PC-3 (cell line): ENCODE measurements at regions not wholly inside any gene's neighbourhood (a gene's known extent, or its start where the extent isn't known, plus 50 kb on each side); places are given as distances from the start of the nearest gene placed in this dataset.

Experiments used
- ATAC-seq: fragments of 200-7000 bp; cut with Tn5 transposase; 2 replicates; pipeline ENCODE4 v1.9.1; 2020; ENCODE audit warnings: mild to moderate bottlenecking, moderate library complexity
- BruUV-seq: library from RNA; stranded (reverse); fragments of 400-500 nt; replicated peaks from 2 replicates; lab custom pipeline; 2021; lab: Mats Ljungman, UMichigan
- CTCF ChIA-PET: fragments of 300-600 bp; sonication (Branson Sonifier 250); formaldehyde crosslinking; loops from one replicate; lab custom pipeline; 2022; ENCODE audit warnings: antibody characterized with exemption; lab: Charles Lee
- POLR2A ChIA-PET: fragments of 300-600 bp; sonication (Branson Sonifier 250); formaldehyde crosslinking; loops from one replicate; lab custom pipeline; 2022; ENCODE audit warnings: antibody characterized with exemption; ENCODE audit not compliant: unreplicated experiment; lab: Charles Lee
- DNase-seq: peaks from one replicate; pipeline ENCODE4 v3.0.0-alpha.2; 2015
- H2AFZ ChIP-seq: fragments of 300-600 bp; sonication (generic); 2 replicates; pipeline ENCODE4 v1.6.0; 2016; ENCODE audit warnings: antibody characterized with exemption, low read length
- H3F3A ChIP-seq: fragments of 300-600 bp; sonication (generic); one replicate; pipeline ENCODE4 v1.6.0; 2017; ENCODE audit warnings: antibody characterized with exemption, low read length, control low read depth, mild to moderate bottlenecking; ENCODE audit not compliant: unreplicated experiment
- H3K27ac ChIP-seq: fragments of 300-600 bp; sonication (generic); 2 replicates; pipeline ENCODE4 v1.5.1; 2016; ENCODE audit warnings: mild to moderate bottlenecking, low read length
- H3K27me3 ChIP-seq: fragments of 300-600 bp; sonication (generic); 2 replicates; pipeline ENCODE4 v1.6.1; 2016; ENCODE audit warnings: low read length, mixed read lengths
- H3K36me3 ChIP-seq: fragments of 300-600 bp; sonication (generic); 2 replicates; pipeline ENCODE4 v1.6.1; 2016; ENCODE audit warnings: low read depth, mixed run types, low read length, mixed read lengths
- H3K4me1 ChIP-seq: fragments of 300-600 bp; sonication (generic); 2 replicates; pipeline ENCODE4 v1.5.1; 2016; ENCODE audit warnings: low read length; ENCODE audit not compliant: insufficient read depth
- H3K4me2 ChIP-seq: fragments of 300-600 bp; sonication (generic); 2 replicates; pipeline ENCODE4 v1.6.0; 2016; ENCODE audit warnings: low read length
- H3K4me3 ChIP-seq: fragments of 300-600 bp; sonication (generic); 2 replicates; pipeline ENCODE4 v1.5.1; 2016; ENCODE audit warnings: mild to moderate bottlenecking, low read length, mixed read lengths
- H3K79me2 ChIP-seq: fragments of 300-600 bp; sonication (generic); 2 replicates; pipeline ENCODE4 v1.6.1; 2017; ENCODE audit warnings: low read length, mixed read lengths
- H3K9ac ChIP-seq: fragments of 300-600 bp; sonication (generic); 2 replicates; pipeline ENCODE4 v1.6.0; 2016; ENCODE audit warnings: mild to moderate bottlenecking, low read length
- H3K9me2 ChIP-seq: fragments of 300-600 bp; sonication (generic); replicated peaks from 2 replicates; pipeline ENCODE4 v1.6.1; 2016; ENCODE audit warnings: mixed run types, low read length, mixed read lengths
- H3K9me3 ChIP-seq: fragments of 300-600 bp; sonication (generic); 2 replicates; pipeline ENCODE4 v1.6.1; 2016; ENCODE audit warnings: low read length, mixed read lengths
- H4K20me1 ChIP-seq: fragments of 300-600 bp; sonication (generic); 2 replicates; pipeline ENCODE4 v1.6.1; 2016; ENCODE audit warnings: low read length, mixed read lengths
- EZH2 ChIP-seq: fragments of 300-600 bp; sonication (generic); IDR thresholded peaks from one replicate; pipeline ENCODE4 v1.6.1; 2017; ENCODE audit warnings: antibody characterized with exemption, mild to moderate bottlenecking, low read length; ENCODE audit not compliant: unreplicated experiment
- EZH2phosphoT487 ChIP-seq: fragments of 300-600 bp; sonication (generic); IDR thresholded peaks from 2 replicates; pipeline ENCODE4 v1.6.1; 2018; ENCODE audit warnings: mild to moderate bottlenecking, antibody characterized with exemption, low read length, borderline replicate concordance
- intact Hi-C: fragments of 100-400 bp; cut with micrococcal nuclease; formaldehyde crosslinking; loops from 2 replicates; pipeline ENCODE4 v1.9.0; 2023
- TF ChIP-seq, protein P1 (sequence below): fragments of 300-600 bp; sonication (generic); conservative IDR thresholded peaks from 2 replicates; pipeline ENCODE4 v1.5.1; 2017; ENCODE audit warnings: antibody characterized with exemption, low read depth, mild to moderate bottlenecking, low read length

DNA sequence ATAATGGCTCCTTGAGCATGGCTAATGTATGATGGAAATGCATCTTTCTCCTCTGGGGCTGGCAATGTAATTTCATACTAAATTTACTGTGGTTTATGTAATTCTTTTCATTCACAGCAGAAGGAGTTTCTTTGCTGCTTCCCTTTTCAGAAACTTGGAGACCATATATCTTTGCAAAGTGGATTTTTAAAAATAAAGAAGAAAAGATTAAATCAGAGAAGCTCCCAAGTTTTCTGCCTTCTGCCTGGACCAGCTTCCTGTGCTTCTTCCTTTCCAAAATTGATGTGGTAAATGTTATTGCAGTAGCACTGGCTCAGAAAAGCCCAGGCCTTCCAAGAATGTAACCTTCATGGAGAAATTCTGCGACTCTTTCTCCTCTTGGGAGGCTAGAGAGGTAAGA lies 300.1 kb upstream of the NCAM1 start:
- no peaks in the 10 kb centered on the region for H3K79me2 ChIP-seq
- CTCF ChIA-PET, result no interaction called here
- ATAC-seq (no peak), DNase-seq (no peak)
- no TSS peak for BruUV-seq
- H3F3A ChIP-seq, result no peaks in the 10 kb centered on the region
- intact Hi-C loops, result no loop called here
- no peaks in the 10 kb centered on the region for H4K20me1 ChIP-seq
- POLR2A ChIA-PET, result no interaction called here
- H3K27ac ChIP-seq, result no peak overlapping the region
- H2AFZ ChIP-seq, result no peak overlapping the region
- no peak for TF ChIP-seq EZH2
- TF ChIP-seq, protein P1, sequence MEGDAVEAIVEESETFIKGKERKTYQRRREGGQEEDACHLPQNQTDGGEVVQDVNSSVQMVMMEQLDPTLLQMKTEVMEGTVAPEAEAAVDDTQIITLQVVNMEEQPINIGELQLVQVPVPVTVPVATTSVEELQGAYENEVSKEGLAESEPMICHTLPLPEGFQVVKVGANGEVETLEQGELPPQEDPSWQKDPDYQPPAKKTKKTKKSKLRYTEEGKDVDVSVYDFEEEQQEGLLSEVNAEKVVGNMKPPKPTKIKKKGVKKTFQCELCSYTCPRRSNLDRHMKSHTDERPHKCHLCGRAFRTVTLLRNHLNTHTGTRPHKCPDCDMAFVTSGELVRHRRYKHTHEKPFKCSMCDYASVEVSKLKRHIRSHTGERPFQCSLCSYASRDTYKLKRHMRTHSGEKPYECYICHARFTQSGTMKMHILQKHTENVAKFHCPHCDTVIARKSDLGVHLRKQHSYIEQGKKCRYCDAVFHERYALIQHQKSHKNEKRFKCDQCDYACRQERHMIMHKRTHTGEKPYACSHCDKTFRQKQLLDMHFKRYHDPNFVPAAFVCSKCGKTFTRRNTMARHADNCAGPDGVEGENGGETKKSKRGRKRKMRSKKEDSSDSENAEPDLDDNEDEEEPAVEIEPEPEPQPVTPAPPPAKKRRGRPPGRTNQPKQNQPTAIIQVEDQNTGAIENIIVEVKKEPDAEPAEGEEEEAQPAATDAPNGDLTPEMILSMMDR, result no peak
- no peak for TF ChIP-seq EZH2phosphoT487
- H3K9me3 ChIP-seq, result 0 out of 2 replicates have a peak, but pooled peaks cover 3% of the 10 kb centered on the region
- peaks cover 9% of the 10 kb centered on the region; the same call in 1 of the 2 replicates for H3K27me3 ChIP-seq
- H3K4me3 ChIP-seq, result no peak overlapping the region
- H3K4me1 ChIP-seq, result no peaks in the 10 kb centered on the region
- no peak overlapping the region for H3K4me2 ChIP-seq
- no peaks in the 10 kb centered on the region for H3K36me3 ChIP-seq
- no peak overlapping the region for H3K9ac ChIP-seq
- H3K9me2 ChIP-seq, result no peaks in the 10 kb centered on the region

DNA sequence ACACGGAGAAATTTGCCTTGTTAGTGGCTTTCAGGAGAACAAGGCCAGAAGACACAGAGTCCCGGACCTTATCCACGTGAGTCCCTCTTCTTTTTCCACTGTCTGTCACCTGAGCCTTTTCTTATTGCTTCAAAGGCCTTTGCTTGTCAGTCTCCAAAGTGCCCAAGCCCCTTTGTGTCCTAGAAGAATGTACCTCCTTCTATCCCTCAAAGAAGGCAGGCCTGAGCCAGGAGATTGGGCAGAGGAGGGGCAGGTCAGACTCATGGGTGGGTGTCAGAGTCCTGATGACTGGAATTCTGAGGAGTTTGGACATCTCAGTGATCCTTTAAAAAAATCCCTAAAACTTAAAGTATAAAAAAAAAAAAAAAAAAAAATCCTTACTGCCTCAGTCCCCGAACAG lies 299.6 kb upstream of the NCAM1 start:
- H3K27me3 ChIP-seq, result peaks cover 9% of the 10 kb centered on the region; the same call in 1 of the 2 replicates
- H3K9ac ChIP-seq, result no peak overlapping the region
- no peaks in the 10 kb centered on the region for H3K36me3 ChIP-seq
- no peak overlapping the region for H3K27ac ChIP-seq
- H3K4me1 ChIP-seq, result no peaks in the 10 kb centered on the region
- ATAC-seq (no peak), DNase-seq (no peak)
- ChIA-PET POLR2A (no interaction called here), CTCF (no interaction called here)
- intact Hi-C loops, result no loop called here
- H3K79me2 ChIP-seq, result no peaks in the 10 kb centered on the region
- no peak overlapping the region for H3K4me3 ChIP-seq
- H3K4me2 ChIP-seq, result no peak overlapping the region
- TF ChIP-seq, protein P1, result no peak
- TF ChIP-seq EZH2 (no peak), EZH2phosphoT487 (no peak)
- no peaks in the 10 kb centered on the region for H3F3A ChIP-seq
- no peak overlapping the region for H2AFZ ChIP-seq
- 0 out of 2 replicates have a peak, but pooled peaks cover 3% of the 10 kb centered on the region for H3K9me3 ChIP-seq
- no TSS peak for BruUV-seq
- no peaks in the 10 kb centered on the region for H4K20me1 ChIP-seq
- H3K9me2 ChIP-seq, result no peaks in the 10 kb centered on the region

DNA sequence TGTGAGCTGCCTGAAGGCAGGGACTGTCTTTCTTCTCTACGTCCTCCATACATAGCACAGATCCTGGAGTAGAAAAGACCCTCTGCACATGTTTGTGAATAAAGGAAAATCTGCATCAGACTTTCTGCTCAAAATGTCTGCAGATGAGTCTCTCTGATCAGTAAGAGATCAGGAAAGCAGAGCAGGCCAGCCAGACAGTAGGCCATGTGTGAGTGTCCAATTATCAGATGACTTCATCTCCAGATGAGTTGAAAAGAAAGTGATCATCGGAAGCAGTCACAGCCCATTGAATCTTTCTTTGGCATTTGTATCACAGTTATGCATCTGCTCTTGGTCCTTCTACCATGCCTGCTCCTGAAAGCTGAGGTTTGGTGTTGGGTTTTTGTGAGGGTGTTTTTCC lies 298.7 kb upstream of the NCAM1 start:
- H3K9ac ChIP-seq, result no peak overlapping the region
- no peak overlapping the region for H2AFZ ChIP-seq
- H3K79me2 ChIP-seq, result no peaks in the 10 kb centered on the region
- peaks cover 9% of the 10 kb centered on the region; the same call in 1 of the 2 replicates for H3K27me3 ChIP-seq
- no peaks in the 10 kb centered on the region for H3F3A ChIP-seq
- intact Hi-C loops, result no loop called here
- H3K4me2 ChIP-seq, result no peak overlapping the region
- no peaks in the 10 kb centered on the region for H3K36me3 ChIP-seq
- 0 out of 2 replicates have a peak, but pooled peaks cover 3% of the 10 kb centered on the region for H3K9me3 ChIP-seq
- H4K20me1 ChIP-seq, result no peaks in the 10 kb centered on the region
- no peaks in the 10 kb centered on the region for H3K4me1 ChIP-seq
- H3K9me2 ChIP-seq, result no peaks in the 10 kb centered on the region
- ATAC-seq, result no peak
- H3K4me3 ChIP-seq, result no peak overlapping the region
- no peak for DNase-seq
- POLR2A ChIA-PET, result no interaction called here
- BruUV-seq, result no TSS peak
- CTCF ChIA-PET, result no interaction called here
- no peak overlapping the region for H3K27ac ChIP-seq
- TF ChIP-seq, protein P1, result no peak
- TF ChIP-seq EZH2phosphoT487 (no peak), EZH2 (no peak)
